ENCODE measurements at regions not wholly inside any gene's neighbourhood (a gene's known extent, or its start where the extent isn't known, plus 50 kb on each side); places are given as distances from the start of the nearest gene placed in this dataset.

DNA sequence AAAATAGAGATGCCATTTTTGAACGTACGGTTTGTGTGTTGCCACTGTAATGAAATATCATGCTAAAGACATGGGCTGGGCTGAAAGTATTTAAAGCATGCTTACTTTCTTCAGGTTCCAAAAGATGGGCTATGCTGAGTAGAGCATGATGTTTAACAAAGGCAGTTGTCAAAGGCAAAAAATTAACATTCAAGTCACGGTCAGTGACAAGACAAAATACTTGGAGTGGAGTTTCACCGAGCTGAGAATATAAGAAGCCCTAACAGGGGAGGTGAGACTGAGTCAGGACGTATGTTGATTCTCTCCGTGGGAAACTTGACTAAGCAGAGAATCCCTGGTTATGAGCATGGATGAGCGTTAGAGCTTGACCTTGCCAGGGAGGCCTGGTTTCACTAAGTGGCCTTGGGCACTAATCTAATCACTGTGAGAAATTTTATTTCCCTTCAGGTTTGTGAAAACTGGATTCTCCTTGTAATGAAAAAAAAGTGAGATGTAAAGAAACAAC, 218.2 kb upstream of the ADAMTS9 start:
- TF ChIP-seq POLR2A (IDR thresholded peaks at IDR 0.05; ENCODE audit: low read depth, low read length) (no peak), GABPA (IDR thresholded peaks at IDR 0.05; ENCODE audit: low read depth) (no peak), ZNF217 (IDR thresholded peaks at IDR 0.05) (no peak), RFX5 (IDR thresholded peaks at IDR 0.05; ENCODE audit: low read depth, low read length) (no peak), ZNF274 (IDR thresholded peaks at IDR 0.05; ENCODE audit: insufficient read depth, insufficient read length) (no peak), CHD2 (IDR thresholded peaks at IDR 0.05; ENCODE audit: borderline replicate concordance, low read depth, low read length) (no peak), ETV6 (conservative IDR thresholded peaks at IDR 0.05 in 1 of 2, IDR thresholded peaks at IDR 0.05 in 1 of 2; ENCODE audit: borderline replicate concordance in 1 of 2, low read depth in 1 of 2) (no peak), PML (IDR thresholded peaks at IDR 0.05; ENCODE audit: low read length) (no peak), SMAD5 (IDR thresholded peaks at IDR 0.05; ENCODE audit: low read depth) (no peak), SUZ12 (IDR thresholded peaks at IDR 0.05; ENCODE audit: unreplicated experiment) (no peak), EGR1 (IDR thresholded peaks at IDR 0.05; ENCODE audit: borderline replicate concordance in 1 of 2, low read depth in 2 of 2, low read length in 2 of 2) (no peak)
- TF ChIP-seq, protein P1, sequence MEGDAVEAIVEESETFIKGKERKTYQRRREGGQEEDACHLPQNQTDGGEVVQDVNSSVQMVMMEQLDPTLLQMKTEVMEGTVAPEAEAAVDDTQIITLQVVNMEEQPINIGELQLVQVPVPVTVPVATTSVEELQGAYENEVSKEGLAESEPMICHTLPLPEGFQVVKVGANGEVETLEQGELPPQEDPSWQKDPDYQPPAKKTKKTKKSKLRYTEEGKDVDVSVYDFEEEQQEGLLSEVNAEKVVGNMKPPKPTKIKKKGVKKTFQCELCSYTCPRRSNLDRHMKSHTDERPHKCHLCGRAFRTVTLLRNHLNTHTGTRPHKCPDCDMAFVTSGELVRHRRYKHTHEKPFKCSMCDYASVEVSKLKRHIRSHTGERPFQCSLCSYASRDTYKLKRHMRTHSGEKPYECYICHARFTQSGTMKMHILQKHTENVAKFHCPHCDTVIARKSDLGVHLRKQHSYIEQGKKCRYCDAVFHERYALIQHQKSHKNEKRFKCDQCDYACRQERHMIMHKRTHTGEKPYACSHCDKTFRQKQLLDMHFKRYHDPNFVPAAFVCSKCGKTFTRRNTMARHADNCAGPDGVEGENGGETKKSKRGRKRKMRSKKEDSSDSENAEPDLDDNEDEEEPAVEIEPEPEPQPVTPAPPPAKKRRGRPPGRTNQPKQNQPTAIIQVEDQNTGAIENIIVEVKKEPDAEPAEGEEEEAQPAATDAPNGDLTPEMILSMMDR (IDR thresholded peaks at IDR 0.05 in 2 of 3, conservative IDR thresholded peaks at IDR 0.05 in 1 of 3; ENCODE audit: control insufficient read depth in 2 of 3, extremely low read depth in 1 of 3, insufficient read depth in 1 of 3, low read depth in 3 of 3, low read length in 3 of 3), result no peak
- TF ChIP-seq, protein P2, sequence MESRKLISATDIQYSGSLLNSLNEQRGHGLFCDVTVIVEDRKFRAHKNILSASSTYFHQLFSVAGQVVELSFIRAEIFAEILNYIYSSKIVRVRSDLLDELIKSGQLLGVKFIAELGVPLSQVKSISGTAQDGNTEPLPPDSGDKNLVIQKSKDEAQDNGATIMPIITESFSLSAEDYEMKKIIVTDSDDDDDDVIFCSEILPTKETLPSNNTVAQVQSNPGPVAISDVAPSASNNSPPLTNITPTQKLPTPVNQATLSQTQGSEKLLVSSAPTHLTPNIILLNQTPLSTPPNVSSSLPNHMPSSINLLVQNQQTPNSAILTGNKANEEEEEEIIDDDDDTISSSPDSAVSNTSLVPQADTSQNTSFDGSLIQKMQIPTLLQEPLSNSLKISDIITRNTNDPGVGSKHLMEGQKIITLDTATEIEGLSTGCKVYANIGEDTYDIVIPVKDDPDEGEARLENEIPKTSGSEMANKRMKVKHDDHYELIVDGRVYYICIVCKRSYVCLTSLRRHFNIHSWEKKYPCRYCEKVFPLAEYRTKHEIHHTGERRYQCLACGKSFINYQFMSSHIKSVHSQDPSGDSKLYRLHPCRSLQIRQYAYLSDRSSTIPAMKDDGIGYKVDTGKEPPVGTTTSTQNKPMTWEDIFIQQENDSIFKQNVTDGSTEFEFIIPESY (IDR thresholded peaks at IDR 0.05), result no peak

Measured in GM12878 (cell line).